ENCODE measurements at regions not wholly inside any gene's neighbourhood (a gene's known extent, or its start where the extent isn't known, plus 50 kb on each side); places are given as distances from the start of the nearest gene placed in this dataset.

DNA sequence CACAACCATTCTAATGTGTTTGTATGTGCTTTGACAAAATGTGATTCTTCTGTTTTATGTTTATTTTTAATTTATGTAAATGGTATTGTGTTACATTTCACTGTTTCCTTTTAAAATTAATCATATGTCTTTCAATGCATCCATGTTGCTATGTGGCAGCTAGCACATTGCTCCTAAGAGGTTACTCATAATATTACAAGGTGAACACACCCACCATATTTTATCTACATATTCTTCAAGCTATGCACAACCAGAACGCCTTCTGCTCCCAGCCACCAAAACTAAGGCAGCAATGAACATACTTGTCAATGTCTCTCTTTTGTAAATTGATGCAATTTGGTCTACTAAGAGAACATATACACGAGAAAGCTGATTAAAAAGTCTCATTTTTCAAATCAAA lies 160.6 kb upstream of the OSR1 start:
- intact Hi-C loops (cut with DNase I) = no loop called here
- ATAC-seq = no peak

DNA sequence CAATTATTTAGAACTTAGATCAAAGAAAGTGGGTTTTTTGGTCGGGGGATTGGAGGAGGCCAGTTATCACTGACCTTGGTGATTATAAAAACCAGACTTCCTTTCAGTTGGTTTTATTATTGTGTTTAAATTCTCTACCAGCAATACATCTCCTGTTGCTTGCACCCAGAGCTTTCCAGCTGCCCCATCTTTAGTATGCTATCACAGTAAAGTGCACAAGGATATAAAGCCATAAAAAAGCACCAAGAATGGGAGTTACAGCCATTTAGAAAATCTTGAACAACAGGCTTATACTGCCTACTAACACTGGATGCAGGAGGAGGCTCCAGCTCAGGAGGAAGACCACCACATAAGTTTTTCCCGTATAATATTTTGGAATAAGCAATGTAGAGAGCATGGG lies 148.7 kb upstream of the OSR1 start:
- ATAC-seq (no peak), DNase-seq (no peak)
- H3K36me3 ChIP-seq = no peaks in the 10 kb centered on the region
- no peaks in the 10 kb centered on the region for H3K4me1 ChIP-seq
- H3K9me3 ChIP-seq = no peaks in the 10 kb centered on the region
- H3K27ac ChIP-seq = no peak overlapping the region
- intact Hi-C loops (cut with DNase I) = no loop called here
- no peaks in the 10 kb centered on the region for H3K27me3 ChIP-seq (ENCODE audit: low read depth)
- H3K4me3 ChIP-seq = no peak overlapping the region
- TF ChIP-seq, protein P1, sequence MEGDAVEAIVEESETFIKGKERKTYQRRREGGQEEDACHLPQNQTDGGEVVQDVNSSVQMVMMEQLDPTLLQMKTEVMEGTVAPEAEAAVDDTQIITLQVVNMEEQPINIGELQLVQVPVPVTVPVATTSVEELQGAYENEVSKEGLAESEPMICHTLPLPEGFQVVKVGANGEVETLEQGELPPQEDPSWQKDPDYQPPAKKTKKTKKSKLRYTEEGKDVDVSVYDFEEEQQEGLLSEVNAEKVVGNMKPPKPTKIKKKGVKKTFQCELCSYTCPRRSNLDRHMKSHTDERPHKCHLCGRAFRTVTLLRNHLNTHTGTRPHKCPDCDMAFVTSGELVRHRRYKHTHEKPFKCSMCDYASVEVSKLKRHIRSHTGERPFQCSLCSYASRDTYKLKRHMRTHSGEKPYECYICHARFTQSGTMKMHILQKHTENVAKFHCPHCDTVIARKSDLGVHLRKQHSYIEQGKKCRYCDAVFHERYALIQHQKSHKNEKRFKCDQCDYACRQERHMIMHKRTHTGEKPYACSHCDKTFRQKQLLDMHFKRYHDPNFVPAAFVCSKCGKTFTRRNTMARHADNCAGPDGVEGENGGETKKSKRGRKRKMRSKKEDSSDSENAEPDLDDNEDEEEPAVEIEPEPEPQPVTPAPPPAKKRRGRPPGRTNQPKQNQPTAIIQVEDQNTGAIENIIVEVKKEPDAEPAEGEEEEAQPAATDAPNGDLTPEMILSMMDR (IDR thresholded peaks at IDR 0.05) = no peak

More for the DNA sequence above, 160.6 kb upstream of the OSR1 start:
- H3K9me3 ChIP-seq = no peaks in the 10 kb centered on the region
- no peak for DNase-seq
- TF ChIP-seq, protein P1 (IDR thresholded peaks at IDR 0.05) = no peak
- no peak overlapping the region for H3K27ac ChIP-seq
- H3K4me1 ChIP-seq = no peaks in the 10 kb centered on the region
- no peaks in the 10 kb centered on the region for H3K27me3 ChIP-seq (ENCODE audit: low read depth)
- no peak overlapping the region for H3K4me3 ChIP-seq
- H3K36me3 ChIP-seq = no peaks in the 10 kb centered on the region

DNA sequence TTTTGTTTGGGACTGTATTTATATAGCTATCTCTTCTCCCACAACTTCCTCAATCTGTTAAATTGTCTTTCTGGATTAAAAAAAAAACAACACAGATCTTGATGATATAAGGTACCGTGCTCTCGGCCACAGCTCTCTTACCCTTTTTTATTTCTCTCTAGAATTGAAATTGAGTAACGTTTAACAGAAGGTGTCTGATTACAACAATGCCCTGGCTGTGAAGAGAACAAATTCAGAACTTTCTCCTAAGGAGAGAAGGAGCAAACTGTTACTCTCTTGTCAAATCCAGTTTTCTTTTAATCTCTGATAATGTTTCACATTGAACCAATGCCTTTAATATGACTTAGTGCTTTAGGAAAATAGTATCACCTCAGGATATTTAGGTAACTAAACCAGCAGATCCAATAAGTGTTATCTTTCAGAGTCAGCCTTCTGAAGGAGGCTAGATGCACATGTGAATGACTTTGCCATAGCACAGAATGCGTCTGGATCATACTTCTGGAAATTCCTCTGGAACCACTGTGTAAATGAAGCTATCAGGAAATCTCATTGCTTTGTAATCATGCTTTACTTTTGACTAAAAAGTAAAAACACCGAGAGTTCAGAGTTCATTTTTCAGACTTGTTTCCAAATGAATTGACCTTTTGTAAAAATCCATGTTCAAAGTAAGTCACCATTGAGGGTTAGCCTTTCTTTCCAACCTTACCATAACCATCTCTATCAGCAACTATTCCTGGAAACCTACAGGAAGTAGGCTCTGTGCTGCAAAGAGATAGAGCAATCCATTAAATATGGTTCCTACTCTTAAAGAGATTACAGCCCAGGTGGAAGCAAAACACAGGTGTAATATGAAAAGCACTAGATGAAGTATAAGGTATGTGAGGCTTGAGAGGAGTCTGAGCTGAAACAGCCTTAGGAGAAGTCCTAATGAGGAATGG lies 147.0 kb upstream of the OSR1 start:
- no peaks in the 10 kb centered on the region for H3K9me3 ChIP-seq
- TF ChIP-seq, protein P1 (IDR thresholded peaks at IDR 0.05) = no peak
- no peak overlapping the region for H3K27ac ChIP-seq
- intact Hi-C loops (cut with DNase I) = no loop called here
- H3K4me1 ChIP-seq = no peaks in the 10 kb centered on the region
- no peak for DNase-seq
- H3K4me3 ChIP-seq = no peak overlapping the region
- H3K27me3 ChIP-seq (ENCODE audit: low read depth) = no peaks in the 10 kb centered on the region
- no peaks in the 10 kb centered on the region for H3K36me3 ChIP-seq
- no peak for ATAC-seq

DNA sequence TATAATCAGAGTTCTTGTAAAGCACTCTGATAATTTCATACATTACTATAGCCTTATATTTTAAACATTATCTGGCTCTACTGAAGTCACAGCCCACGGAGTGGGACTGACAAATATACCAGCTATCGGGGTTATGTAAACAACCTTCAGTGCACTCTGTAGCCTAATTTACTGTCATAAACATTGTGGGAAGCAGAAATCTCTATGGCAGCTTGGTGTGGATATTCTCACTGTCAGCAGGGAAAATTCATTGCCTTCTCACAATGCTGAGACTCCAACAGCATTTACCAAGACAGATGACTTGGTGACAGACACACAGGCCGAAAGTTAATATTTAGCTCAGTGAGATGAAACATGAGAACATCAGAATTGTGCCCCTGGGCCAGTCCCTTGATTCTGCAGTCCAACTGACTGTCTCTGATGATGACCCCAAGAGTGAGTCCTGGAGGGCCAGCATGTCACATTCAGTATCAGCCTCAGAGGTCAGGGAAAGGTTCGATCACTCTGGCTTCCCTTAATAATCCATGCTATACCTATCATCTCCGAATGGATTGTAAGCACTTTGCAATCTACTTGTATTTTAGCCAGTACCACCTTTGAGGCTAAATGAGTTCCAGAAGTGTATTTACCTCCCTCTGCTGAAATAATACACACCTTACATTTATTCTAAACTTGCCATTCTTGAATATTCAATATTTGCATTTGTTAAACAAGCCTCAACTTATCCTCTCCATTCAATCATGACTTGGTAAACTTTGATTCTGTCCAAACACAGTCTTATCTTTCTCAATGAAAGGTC lies 146.2 kb upstream of the OSR1 start:
- intact Hi-C loops (cut with DNase I) = no loop called here
- TF ChIP-seq, protein P1 (IDR thresholded peaks at IDR 0.05) = no peak
- Histone ChIP-seq H3K36me3 (no peaks in the 10 kb centered on the region), H3K27me3 (ENCODE audit: low read depth) (no peaks in the 10 kb centered on the region), H3K27ac (no peak overlapping the region), H3K9me3 (no peaks in the 10 kb centered on the region), H3K4me1 (no peaks in the 10 kb centered on the region), H3K4me3 (no peak overlapping the region)
- ATAC-seq (no peak), DNase-seq (no peak)

DNA sequence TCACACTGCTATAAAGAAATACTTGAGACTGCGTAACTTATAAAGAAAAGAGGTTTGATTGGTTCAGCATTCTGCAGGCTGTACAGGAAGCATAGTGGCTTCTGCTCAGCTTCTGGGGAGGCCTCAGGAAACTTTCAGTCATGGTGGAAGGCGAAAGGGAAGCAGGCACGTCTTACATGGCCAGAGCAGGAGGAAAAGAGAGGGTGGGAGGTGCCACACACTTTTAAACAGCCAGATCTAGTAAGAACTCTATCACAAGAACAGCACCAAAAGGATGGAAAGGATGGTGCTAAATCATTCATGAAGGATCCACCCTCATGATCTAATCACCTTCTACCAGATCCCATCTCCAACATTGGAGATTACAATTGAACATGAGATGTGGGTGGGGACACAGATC lies 145.5 kb upstream of the OSR1 start:
- Histone ChIP-seq H3K36me3 (no peaks in the 10 kb centered on the region), H3K27ac (no peak overlapping the region), H3K4me3 (no peak overlapping the region), H3K27me3 (ENCODE audit: low read depth) (no peaks in the 10 kb centered on the region), H3K4me1 (no peaks in the 10 kb centered on the region), H3K9me3 (no peaks in the 10 kb centered on the region)
- DNase-seq = no peak
- intact Hi-C loops (cut with DNase I) = no loop called here
- ATAC-seq = no peak
- TF ChIP-seq, protein P1 (IDR thresholded peaks at IDR 0.05) = no peak
